Testis (tissue), 2 donors: ENCODE measurements at regions not wholly inside any gene's neighbourhood (a gene's known extent, or its start where the extent isn't known, plus 50 kb on each side); places are given as distances from the start of the nearest gene placed in this dataset.

Source experiments
- POLR2A ChIP-seq: fragments of 450-650 bp; IDR thresholded peaks from one replicate; pipeline ENCODE4 v1.6.1; 2017; ENCODE audit warnings: antibody characterized with exemption, mild to moderate bottlenecking, moderate library complexity
- TF ChIP-seq, protein P1 (sequence below), 3 experiments: fragments of 450-650 bp in 2 of 3; fragments of 200-600 bp in 1 of 3; sonication (generic) in 1 of 3; IDR thresholded peaks; one replicate each; pipeline ENCODE4 v1.5.1; 2016 to 2019; ENCODE audit warnings: antibody characterized with exemption in 3 of 3, mild to moderate bottlenecking in 2 of 3, moderate library complexity in 1 of 3

DNA sequence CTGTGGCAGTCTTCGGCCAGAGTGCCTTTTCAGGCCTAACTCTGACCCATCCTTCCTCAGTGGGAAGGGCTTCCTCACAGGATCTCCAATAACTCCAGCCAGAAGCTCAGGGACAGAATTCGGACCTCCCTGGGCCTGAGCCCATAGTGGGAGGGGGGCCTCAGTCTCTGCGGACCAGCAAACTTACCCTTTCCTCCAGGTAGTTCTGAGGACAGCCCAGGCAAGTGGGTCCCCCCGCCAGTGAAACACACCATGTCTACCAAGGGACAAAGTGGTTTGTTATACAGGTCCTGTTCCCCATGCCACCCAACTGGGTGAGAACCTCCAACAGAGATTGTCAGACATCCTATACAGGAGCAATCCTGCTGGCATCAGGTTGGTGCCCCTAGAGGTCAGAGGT, 350.4 kb downstream of the RAB28 start:
- TF ChIP-seq, protein P1, sequence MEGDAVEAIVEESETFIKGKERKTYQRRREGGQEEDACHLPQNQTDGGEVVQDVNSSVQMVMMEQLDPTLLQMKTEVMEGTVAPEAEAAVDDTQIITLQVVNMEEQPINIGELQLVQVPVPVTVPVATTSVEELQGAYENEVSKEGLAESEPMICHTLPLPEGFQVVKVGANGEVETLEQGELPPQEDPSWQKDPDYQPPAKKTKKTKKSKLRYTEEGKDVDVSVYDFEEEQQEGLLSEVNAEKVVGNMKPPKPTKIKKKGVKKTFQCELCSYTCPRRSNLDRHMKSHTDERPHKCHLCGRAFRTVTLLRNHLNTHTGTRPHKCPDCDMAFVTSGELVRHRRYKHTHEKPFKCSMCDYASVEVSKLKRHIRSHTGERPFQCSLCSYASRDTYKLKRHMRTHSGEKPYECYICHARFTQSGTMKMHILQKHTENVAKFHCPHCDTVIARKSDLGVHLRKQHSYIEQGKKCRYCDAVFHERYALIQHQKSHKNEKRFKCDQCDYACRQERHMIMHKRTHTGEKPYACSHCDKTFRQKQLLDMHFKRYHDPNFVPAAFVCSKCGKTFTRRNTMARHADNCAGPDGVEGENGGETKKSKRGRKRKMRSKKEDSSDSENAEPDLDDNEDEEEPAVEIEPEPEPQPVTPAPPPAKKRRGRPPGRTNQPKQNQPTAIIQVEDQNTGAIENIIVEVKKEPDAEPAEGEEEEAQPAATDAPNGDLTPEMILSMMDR (IDR thresholded peaks at IDR 0.05): no peak
- no peak for TF ChIP-seq POLR2A
